HCT116 (cell line): ENCODE measurements at regions not wholly inside any gene's neighbourhood (a gene's known extent, or its start where the extent isn't known, plus 50 kb on each side); places are given as distances from the start of the nearest gene placed in this dataset.

Experiments used
- ATAC-seq: fragments of 200-7000 bp; cut with Tn5 transposase; 2 replicates; pipeline ENCODE4 v1.9.1; 2020; ENCODE audit warnings: mild to moderate bottlenecking, moderate library complexity
- BruUV-seq: library from RNA; stranded (reverse); fragments of 400-500 nt; replicated peaks from 2 replicates; lab custom pipeline; 2021; lab: Mats Ljungman, UMichigan
- CTCF ChIA-PET: fragments of 300-600 bp; sonication (Branson Sonifier 250); formaldehyde crosslinking; loops from one replicate; lab custom pipeline; 2021; ENCODE audit warnings: antibody characterized with exemption; lab: Charles Lee
- POLR2A ChIA-PET: fragments of 300-600, 350-600 bp; sonication (Branson Sonifier 250); formaldehyde crosslinking; loops from one replicate; lab custom pipeline; 2021; ENCODE audit warnings: antibody characterized with exemption; lab: Charles Lee
- RAD21 ChIA-PET, 2 experiments: fragments of 300-600 bp; sonication (Branson Sonifier 250); formaldehyde crosslinking; loops; one replicate each; lab custom pipeline; 2023; ENCODE audit warnings: low total read pairs in 2 of 2; ENCODE audit not compliant: uncharacterized antibody in 2 of 2, unreplicated experiment in 2 of 2, low non-redundant PET in 1 of 2; lab: Charles Lee
- DNase-seq: peaks from one replicate; pipeline ENCODE4 v3.0.0-alpha.2; 2010; ENCODE audit warnings: low read depth, low spot score
- H2AFZ ChIP-seq: fragments of 200-600 bp; shearing (Covaris generic), sonication (generic); 2 replicates; pipeline ENCODE4 v1.6.1; 2017; ENCODE audit warnings: low read depth, mixed run types, mixed read lengths, antibody characterized with exemption, low read length; ENCODE audit not compliant: poor library complexity, severe bottlenecking
- H3K27ac ChIP-seq: 2 replicates; pipeline ENCODE4 v1.5.1; 2012; ENCODE audit warnings: low read depth, low read length
- H3K27me3 ChIP-seq: fragments of 200-600 bp; sonication (generic); 2 replicates; pipeline ENCODE4 v1.6.1; 2016; ENCODE audit warnings: mixed run types, low read length, mixed read lengths; ENCODE audit not compliant: insufficient read depth
- H3K36me3 ChIP-seq, 2 experiments: fragments of 200-500 bp in 1 of 2; fragments of 200-600 bp in 1 of 2; sonication (Bioruptor generic) in 1 of 2; sonication (generic) in 1 of 2; 2 replicates each; pipeline versions ENCODE4 v1.5.1 to v1.6.1; 2014 to 2016; ENCODE audit warnings: low read length in 2 of 2, inconsistent platforms in 1 of 2, mixed read lengths in 1 of 2, mixed run types in 1 of 2; ENCODE audit not compliant: insufficient read depth in 2 of 2, control insufficient read depth in 1 of 2
- H3K4me1 ChIP-seq, 2 experiments: fragments of 200-600 bp in 1 of 2; sonication (generic) in 1 of 2; 2 replicates each; pipeline versions ENCODE4 v1.5.1 to v1.6.1; 2012 to 2017; ENCODE audit warnings: low read length in 2 of 2, inconsistent platforms in 1 of 2, mild to moderate bottlenecking in 1 of 2, mixed read lengths in 1 of 2, mixed run types in 1 of 2, moderate library complexity in 1 of 2; ENCODE audit not compliant: insufficient read depth in 2 of 2, control insufficient read depth in 1 of 2
- H3K4me2 ChIP-seq: fragments of 200-600 bp; sonication (generic); 2 replicates; pipeline ENCODE4 v1.6.1; 2017; ENCODE audit warnings: mixed run types, low read length, mixed read lengths
- H3K4me3 ChIP-seq, 2 experiments: fragments of 200-600 bp in 1 of 2; sonication (generic) in 1 of 2; replicated peaks in 1 of 2; 2 replicates each; pipeline ENCODE4 v1.5.1; 2011 to 2016; ENCODE audit warnings: low read length in 2 of 2, control low read depth in 1 of 2, low read depth in 1 of 2, mild to moderate bottlenecking in 1 of 2, mixed read lengths in 1 of 2, mixed run types in 1 of 2
- H3K79me2 ChIP-seq: fragments of 200-600 bp; sonication (generic); 2 replicates; pipeline ENCODE4 v1.6.1; 2017; ENCODE audit warnings: mild to moderate bottlenecking, mixed run types, low read length, moderate library complexity, mixed read lengths; ENCODE audit not compliant: insufficient read depth
- H3K9ac ChIP-seq: fragments of 200-600 bp; sonication (generic); 2 replicates; pipeline ENCODE4 v1.6.1; 2016; ENCODE audit warnings: low read length, mixed read lengths
- H3K9me2 ChIP-seq: fragments of 200-600 bp; sonication (generic), shearing (Covaris generic); 2 replicates; pipeline ENCODE4 v1.6.1; 2017; ENCODE audit warnings: mixed run types, mild to moderate bottlenecking, moderate library complexity; ENCODE audit not compliant: insufficient read depth
- H3K9me3 ChIP-seq, 2 experiments: fragments of 200-500 bp in 1 of 2; fragments of 200-600 bp in 1 of 2; sonication (Bioruptor generic) in 1 of 2; sonication (generic) in 1 of 2; 2 replicates each; pipeline ENCODE4 v1.6.1; 2014 to 2017; ENCODE audit warnings: low read length in 2 of 2, mixed read lengths in 2 of 2, inconsistent platforms in 1 of 2, low read depth in 1 of 2, mild to moderate bottlenecking in 1 of 2, mixed run types in 1 of 2, moderate library complexity in 1 of 2; ENCODE audit not compliant: control insufficient read depth in 1 of 2, insufficient read depth in 1 of 2
- H4K20me1 ChIP-seq: fragments of 200-600 bp; sonication (generic), shearing (Covaris generic); 2 replicates; pipeline ENCODE4 v1.6.1; 2017; ENCODE audit warnings: mixed run types, mild to moderate bottlenecking, moderate library complexity; ENCODE audit not compliant: insufficient read depth
- CBX3 ChIP-seq: IDR thresholded peaks from 2 replicates; pipeline ENCODE4 v1.6.1; 2012; ENCODE audit warnings: low read depth
- CEBPB ChIP-seq: IDR thresholded peaks from 2 replicates; pipeline ENCODE4 v1.6.1; 2012; ENCODE audit warnings: low read depth
- EGR1 ChIP-seq: IDR thresholded peaks from 2 replicates; pipeline ENCODE4 v1.6.1; 2012; ENCODE audit warnings: low read depth
- EZH2 ChIP-seq: fragments of 200-600 bp; sonication (generic); IDR thresholded peaks from 2 replicates; pipeline ENCODE4 v1.6.1; 2017; ENCODE audit warnings: antibody characterized with exemption, mixed run types
- FOSL1 ChIP-seq: IDR thresholded peaks from 2 replicates; pipeline ENCODE4 v1.6.1; 2012; ENCODE audit warnings: low read depth
- JUND ChIP-seq: IDR thresholded peaks from 2 replicates; pipeline ENCODE4 v1.6.1; 2012
- RAD21 ChIP-seq: IDR thresholded peaks from 2 replicates; pipeline ENCODE4 v1.6.1; 2012; ENCODE audit warnings: low read depth, mild to moderate bottlenecking
- SIN3A ChIP-seq: IDR thresholded peaks from 2 replicates; pipeline ENCODE4 v1.6.1; 2012; ENCODE audit warnings: low read depth
- SRF ChIP-seq: IDR thresholded peaks from 2 replicates; pipeline ENCODE4 v1.6.1; 2012; ENCODE audit warnings: low read depth
- TCF7L2 ChIP-seq: IDR thresholded peaks from 2 replicates; pipeline ENCODE4 v1.7.0; 2011; ENCODE audit warnings: borderline replicate concordance, inconsistent platforms; ENCODE audit not compliant: insufficient read depth, insufficient read length; ENCODE audit errors: extremely low read depth
- ZFX ChIP-seq: fragments of 450-650 bp; IDR thresholded peaks from 2 replicates; pipeline ENCODE4 v1.6.1; 2017
- ZNF274 ChIP-seq: fragments of 200-500 bp; sonication (Bioruptor generic); IDR thresholded peaks from 2 replicates; pipeline ENCODE4 v1.6.1; 2014; ENCODE audit warnings: mild to moderate bottlenecking, low read depth, low read length, inconsistent platforms
- intact Hi-C: fragments of 100-400 bp; cut with micrococcal nuclease; formaldehyde crosslinking; loops from 2 replicates; pipeline ENCODE4 v1.10.0; 2022
- TF ChIP-seq, protein P1 (sequence below): IDR thresholded peaks from 2 replicates; pipeline ENCODE4 v1.6.1; 2012
- TF ChIP-seq, protein P2 (sequence below), 3 experiments: fragments of 200-600 bp in 1 of 3; sonication (generic) in 1 of 3; IDR thresholded peaks in 2 of 3; conservative IDR thresholded peaks in 1 of 3; 2 replicates each; pipeline ENCODE4 v1.5.1; 2012 to 2017; ENCODE audit warnings: low read depth in 2 of 3, low read length in 2 of 3, antibody characterized with exemption in 1 of 3, borderline replicate concordance in 1 of 3, control low read depth in 1 of 3, mild to moderate bottlenecking in 1 of 3, mixed read lengths in 1 of 3, mixed run types in 1 of 3, moderate library complexity in 1 of 3; ENCODE audit not compliant: insufficient read depth in 1 of 3
- TF ChIP-seq, protein P3 (sequence below): IDR thresholded peaks from 2 replicates; pipeline ENCODE4 v1.6.1; 2012

DNA sequence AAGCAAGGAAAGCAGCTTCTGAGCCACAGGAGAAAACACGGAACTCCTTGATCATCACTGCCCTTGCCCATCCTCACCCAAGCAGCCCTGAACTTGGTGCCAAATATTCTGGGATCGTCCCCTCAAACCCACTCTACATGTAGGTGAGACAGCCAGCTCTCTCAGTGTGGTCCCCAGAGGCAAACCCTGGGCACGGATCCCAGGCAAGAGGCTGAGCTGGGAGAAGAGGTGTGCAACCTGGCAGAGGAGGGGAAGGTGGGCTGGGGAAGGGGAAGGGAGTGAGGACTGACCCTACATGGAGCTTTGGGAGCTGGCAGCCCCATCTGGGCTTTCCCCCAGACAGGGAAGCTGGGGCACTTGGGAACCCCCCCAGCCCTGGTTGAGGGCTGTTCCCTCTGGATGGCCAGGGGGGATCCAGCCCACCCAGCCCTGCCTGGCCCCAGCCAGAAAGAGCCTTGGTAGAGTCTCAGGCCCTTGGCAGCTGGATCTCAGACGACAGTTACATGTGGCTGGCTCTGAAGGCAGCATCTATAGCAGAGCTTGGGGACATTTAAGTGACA is 186.2 kb upstream of the CST7 start:
- BruUV-seq = no TSS peak
- H3K9ac ChIP-seq = no peak overlapping the region
- H3K79me2 ChIP-seq = no peaks in the 10 kb centered on the region
- ChIA-PET POLR2A (no interaction called here), RAD21 (no interaction called here), CTCF (no interaction called here)
- no peaks in the 10 kb centered on the region for H4K20me1 ChIP-seq
- H2AFZ ChIP-seq = no peak overlapping the region
- peaks cover 45% of the 10 kb centered on the region for H3K27me3 ChIP-seq
- DNase-seq = no peak
- intact Hi-C loops = no loop called here
- no peaks in the 10 kb centered on the region for H3K36me3 ChIP-seq
- no peaks in the 10 kb centered on the region for H3K4me1 ChIP-seq
- TF ChIP-seq TCF7L2 (no peak), ZNF274 (no peak), RAD21 (no peak), EGR1 (no peak), CBX3 (no peak), EZH2 (no peak), SRF (no peak), JUND (no peak), FOSL1 (no peak), SIN3A (no peak), ZFX (no peak), CEBPB (no peak)
- TF ChIP-seq, protein P1, sequence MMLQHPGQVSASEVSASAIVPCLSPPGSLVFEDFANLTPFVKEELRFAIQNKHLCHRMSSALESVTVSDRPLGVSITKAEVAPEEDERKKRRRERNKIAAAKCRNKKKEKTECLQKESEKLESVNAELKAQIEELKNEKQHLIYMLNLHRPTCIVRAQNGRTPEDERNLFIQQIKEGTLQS = no peak
- TF ChIP-seq, protein P2, sequence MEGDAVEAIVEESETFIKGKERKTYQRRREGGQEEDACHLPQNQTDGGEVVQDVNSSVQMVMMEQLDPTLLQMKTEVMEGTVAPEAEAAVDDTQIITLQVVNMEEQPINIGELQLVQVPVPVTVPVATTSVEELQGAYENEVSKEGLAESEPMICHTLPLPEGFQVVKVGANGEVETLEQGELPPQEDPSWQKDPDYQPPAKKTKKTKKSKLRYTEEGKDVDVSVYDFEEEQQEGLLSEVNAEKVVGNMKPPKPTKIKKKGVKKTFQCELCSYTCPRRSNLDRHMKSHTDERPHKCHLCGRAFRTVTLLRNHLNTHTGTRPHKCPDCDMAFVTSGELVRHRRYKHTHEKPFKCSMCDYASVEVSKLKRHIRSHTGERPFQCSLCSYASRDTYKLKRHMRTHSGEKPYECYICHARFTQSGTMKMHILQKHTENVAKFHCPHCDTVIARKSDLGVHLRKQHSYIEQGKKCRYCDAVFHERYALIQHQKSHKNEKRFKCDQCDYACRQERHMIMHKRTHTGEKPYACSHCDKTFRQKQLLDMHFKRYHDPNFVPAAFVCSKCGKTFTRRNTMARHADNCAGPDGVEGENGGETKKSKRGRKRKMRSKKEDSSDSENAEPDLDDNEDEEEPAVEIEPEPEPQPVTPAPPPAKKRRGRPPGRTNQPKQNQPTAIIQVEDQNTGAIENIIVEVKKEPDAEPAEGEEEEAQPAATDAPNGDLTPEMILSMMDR (IDR thresholded peaks at IDR 0.05 in 2 of 3, conservative IDR thresholded peaks at IDR 0.05 in 1 of 3; ENCODE audit: borderline replicate concordance in 1 of 3, insufficient read depth in 1 of 3, low read depth in 2 of 3, low read length in 2 of 3) = no peak
- TF ChIP-seq, protein P3, sequence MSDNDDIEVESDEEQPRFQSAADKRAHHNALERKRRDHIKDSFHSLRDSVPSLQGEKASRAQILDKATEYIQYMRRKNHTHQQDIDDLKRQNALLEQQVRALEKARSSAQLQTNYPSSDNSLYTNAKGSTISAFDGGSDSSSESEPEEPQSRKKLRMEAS = no peak
- H3K9me3 ChIP-seq = no peaks in the 10 kb centered on the region
- H3K27ac ChIP-seq = no peak overlapping the region
- H3K4me3 ChIP-seq = no peak overlapping the region
- H3K9me2 ChIP-seq = no peaks in the 10 kb centered on the region
- ATAC-seq = no peak
- no peak overlapping the region for H3K4me2 ChIP-seq
